Renal cortex interstitium (tissue), 11 donors: ENCODE measurements at regions not wholly inside any gene's neighbourhood (a gene's known extent, or its start where the extent isn't known, plus 50 kb on each side); places are given as distances from the start of the nearest gene placed in this dataset.
A peak's percentile ranks its signal among the peaks of the same experiment; 100 is the strongest.
"Not testable (repeated sequence)": the region's sequence is repeated elsewhere in the genome, so short reads cannot be mapped to it uniquely, and the experiment has no call there.

Experiments used
- DNase-seq, 11 donors: peaks; one replicate each; pipeline ENCODE4 v3.0.0-alpha.2; 2013; ENCODE audit warnings: low read depth in 9 of 11, low spot score in 4 of 11; ENCODE audit errors: extremely low read depth in 1 of 11

GRCh38 chr5:124536333-124536732 lies 210.1 kb downstream of the ZNF608 start:
- DNase-seq: no peak

- no peak for DNase-seq
Measured at GRCh38 chr5:124530916-124531315, 215.5 kb downstream of the ZNF608 start.

- no peak for DNase-seq
Measured at GRCh38 chr5:124528838-124529237, 217.6 kb downstream of the ZNF608 start.

GRCh38 chr5:124527220-124527991 lies 219.0 kb downstream of the ZNF608 start:
- peak in 1 of 11 donors; percentile 28 for DNase-seq

GRCh38 chr5:124526079-124526478 lies 220.4 kb downstream of the ZNF608 start:
- DNase-seq: not testable (repeated sequence)

- no peak for DNase-seq
Measured at GRCh38 chr5:124524552-124525232, 221.7 kb downstream of the ZNF608 start.

- no peak for DNase-seq
Measured at GRCh38 chr5:124523897-124524296, 222.5 kb downstream of the ZNF608 start.

GRCh38 chr5:124522992-124523391 lies 223.4 kb downstream of the ZNF608 start:
- no peak for DNase-seq

- no peak for DNase-seq
Measured at GRCh38 chr5:124521461-124522230, 224.8 kb downstream of the ZNF608 start.

GRCh38 chr5:124519396-124519795 lies 227.0 kb downstream of the ZNF608 start:
- no peak for DNase-seq

- no peak for DNase-seq
Measured at GRCh38 chr5:124516567-124516966, 229.9 kb downstream of the ZNF608 start.

- DNase-seq: no peak
Measured at GRCh38 chr5:124515497-124516245, 230.8 kb downstream of the ZNF608 start.

- DNase-seq: no peak
Measured at GRCh38 chr5:124514956-124515355, 231.5 kb downstream of the ZNF608 start.

GRCh38 chr5:124512952-124513632 lies 233.3 kb downstream of the ZNF608 start:
- DNase-seq: no peak

- DNase-seq: no peak
Measured at GRCh38 chr5:124512236-124512635, 234.2 kb downstream of the ZNF608 start.

GRCh38 chr5:124511791-124512190 lies 234.6 kb downstream of the ZNF608 start:
- DNase-seq: no peak

GRCh38 chr5:124507688-124508087 lies 238.8 kb downstream of the ZNF608 start:
- no peak for DNase-seq

- no peak for DNase-seq
Measured at GRCh38 chr5:124504081-124504916, 242.1 kb downstream of the ZNF608 start.
